ENCODE measurements at regions not wholly inside any gene's neighbourhood (a gene's known extent, or its start where the extent isn't known, plus 50 kb on each side); places are given as distances from the start of the nearest gene placed in this dataset.

- CTCF ChIA-PET, result no interaction called here
- no TSS peak for BruUV-seq (replicated peaks)
- no peaks in the 10 kb centered on the region for H3K79me2 ChIP-seq (ENCODE audit: insufficient read depth, low read length)
Observed at GRCh38 chr13:104625201-104625600, 1559.0 kb upstream of the SLC10A2 start.

More at GRCh38 chr13:104625201-104625600, 1559.0 kb upstream of the SLC10A2 start:
- Histone ChIP-seq H2AFZ (ENCODE audit: low read depth, low read length, poor library complexity, severe bottlenecking) (no peak overlapping the region), H3K36me3 (ENCODE audit: control insufficient read depth in 1 of 2, insufficient read depth in 2 of 2, low read length in 2 of 2) (no peaks in the 10 kb centered on the region), H3K9me3 (ENCODE audit: control insufficient read depth in 1 of 2, insufficient read depth in 1 of 2, low read depth in 1 of 2, low read length in 2 of 2) (no peaks in the 10 kb centered on the region), H3K4me2 (ENCODE audit: low read length) (no peak overlapping the region), H3K4me1 (ENCODE audit: control insufficient read depth in 1 of 2, insufficient read depth in 2 of 2, low read length in 2 of 2) (no peaks in the 10 kb centered on the region), H4K20me1 (ENCODE audit: insufficient read depth) (no peaks in the 10 kb centered on the region), H3K27ac (ENCODE audit: low read depth, low read length) (no peak overlapping the region), H3K9ac (ENCODE audit: low read length) (no peak overlapping the region), H3K9me2 (ENCODE audit: insufficient read depth) (0 out of 2 replicates have a peak, but pooled peaks cover 2% of the 10 kb centered on the region), H3K4me3 (replicated peaks in 1 of 2; ENCODE audit: low read depth in 1 of 2, low read length in 2 of 2) (no peak overlapping the region), H3K27me3 (ENCODE audit: insufficient read depth, low read length) (no peaks in the 10 kb centered on the region)
- intact Hi-C loops (cut with micrococcal nuclease), result no loop called here
- ChIA-PET POLR2A (no interaction called here), RAD21 (ENCODE audit: low non-redundant PET in 1 of 2, low total read pairs in 2 of 2, uncharacterized antibody in 2 of 2, unreplicated experiment in 2 of 2) (no interaction called here)
- no peak for ATAC-seq
- DNase-seq (ENCODE audit: low read depth, low spot score), result no peak
- TF ChIP-seq TCF7L2 (IDR thresholded peaks at IDR 0.05; ENCODE audit: borderline replicate concordance, extremely low read depth, insufficient read depth, insufficient read length), result no peak
- TF ChIP-seq POLR2A (IDR thresholded peaks at IDR 0.05; ENCODE audit: borderline replicate concordance, extremely low read depth, insufficient read depth, insufficient read length), result no peak
- TF ChIP-seq JUND (IDR thresholded peaks at IDR 0.05), result no peak
- TF ChIP-seq ZBTB33 (IDR thresholded peaks at IDR 0.05; ENCODE audit: extremely low read depth, insufficient replicate concordance, low read length), result no peak
- TF ChIP-seq FOSL1 (IDR thresholded peaks at IDR 0.05; ENCODE audit: low read depth), result no peak
- TF ChIP-seq EGR1 (IDR thresholded peaks at IDR 0.05; ENCODE audit: low read depth), result no peak
- TF ChIP-seq MAX (IDR thresholded peaks at IDR 0.05), result no peak
- TF ChIP-seq ATF3 (IDR thresholded peaks at IDR 0.05), result no peak
- no peak for TF ChIP-seq RAD21 (IDR thresholded peaks at IDR 0.05; ENCODE audit: low read depth)
- no peak for TF ChIP-seq ELF1 (IDR thresholded peaks at IDR 0.05; ENCODE audit: borderline replicate concordance, low read depth)
- no peak for TF ChIP-seq CBX3 (IDR thresholded peaks at IDR 0.05; ENCODE audit: low read depth)
- no peak for TF ChIP-seq EZH2 (IDR thresholded peaks at IDR 0.05)
- no peak for TF ChIP-seq CEBPB (IDR thresholded peaks at IDR 0.05; ENCODE audit: low read depth)
- TF ChIP-seq YY1 (IDR thresholded peaks at IDR 0.05; ENCODE audit: extremely low read depth, insufficient replicate concordance, low read depth, low read length), result no peak
- TF ChIP-seq POLR2AphosphoS5 (IDR thresholded peaks at IDR 0.05; ENCODE audit: low read depth, low read length), result no peak
- no peak for TF ChIP-seq SRF (IDR thresholded peaks at IDR 0.05; ENCODE audit: low read depth)
- TF ChIP-seq SIN3A (IDR thresholded peaks at IDR 0.05; ENCODE audit: low read depth), result no peak
- no peak for TF ChIP-seq REST (IDR thresholded peaks at IDR 0.05; ENCODE audit: low read depth)
- TF ChIP-seq SP1 (IDR thresholded peaks at IDR 0.05; ENCODE audit: low read depth), result no peak
- no peak for TF ChIP-seq CTCF (IDR thresholded peaks at IDR 0.05 in 2 of 3, conservative IDR thresholded peaks at IDR 0.05 in 1 of 3; ENCODE audit: borderline replicate concordance in 1 of 3, insufficient read depth in 1 of 3, low read depth in 2 of 3, low read length in 2 of 3)

Data from HCT116 (cell line).